HG02763 (cell line): ENCODE measurements at regions not wholly inside any gene's neighbourhood (a gene's known extent, or its start where the extent isn't known, plus 50 kb on each side); places are given as distances from the start of the nearest gene placed in this dataset.
"Not testable (repeated sequence)": the region's sequence is repeated elsewhere in the genome, so short reads cannot be mapped to it uniquely, and the experiment has no call there.

Experiments
- ATAC-seq: cut with Tn5 transposase; IDR thresholded peaks from one replicate; pipeline ENCODE4 v1.9.1; 2021; ENCODE audit warnings: mild to moderate bottlenecking, moderate library complexity; ENCODE audit not compliant: unreplicated experiment

DNA sequence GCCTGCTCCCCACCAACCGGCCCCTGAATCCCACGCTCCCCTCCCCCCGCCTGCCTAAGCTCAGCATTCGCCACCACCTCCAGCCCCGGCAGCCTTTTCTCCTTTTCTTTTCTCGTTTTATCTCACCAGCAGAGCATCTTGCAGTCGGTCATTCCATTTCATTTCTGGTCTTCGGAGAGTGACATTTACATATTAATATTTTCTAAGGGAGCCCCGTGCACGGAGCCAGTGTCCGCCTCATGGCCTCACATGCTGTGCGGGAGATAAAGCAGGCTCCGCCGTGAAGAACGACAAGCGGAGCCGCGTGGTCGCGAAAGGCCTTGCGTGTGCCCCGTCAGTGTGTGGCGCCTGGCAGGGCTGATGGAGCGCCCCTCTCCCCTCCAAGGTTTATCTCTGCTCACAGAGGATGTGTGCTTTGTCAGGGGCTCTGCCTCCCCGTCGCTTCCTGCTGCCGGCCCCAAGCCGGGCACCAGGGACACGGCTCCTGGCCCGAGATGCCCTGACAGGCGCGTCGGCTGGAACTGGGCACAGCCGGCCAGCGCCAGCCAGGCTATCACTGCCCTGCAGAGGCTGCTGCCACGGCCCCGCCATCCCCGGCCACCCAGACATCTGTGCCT lies 95.5 kb upstream of the GSE1 start:
- ATAC-seq = no peak

GRCh38 chr16:85518398-85519049 lies 94.6 kb upstream of the GSE1 start:
- no peak for ATAC-seq

DNA sequence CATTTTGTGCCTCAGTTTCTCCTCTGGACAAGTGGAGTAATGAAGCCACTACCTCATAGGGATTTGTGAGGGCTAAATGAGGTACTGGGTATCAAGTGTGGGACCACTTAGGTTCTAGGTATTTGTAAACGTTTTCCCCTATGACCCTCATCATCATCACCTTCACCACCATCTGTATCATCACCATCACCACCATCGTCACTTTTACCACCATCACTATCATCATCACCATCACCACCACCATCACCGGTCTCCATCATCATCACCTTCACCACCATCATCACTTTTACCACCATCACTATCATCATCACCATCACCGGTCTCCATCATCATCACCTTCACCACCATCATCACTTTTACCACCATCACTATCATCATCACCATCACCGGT lies 94.1 kb upstream of the GSE1 start:
- not testable (repeated sequence) for ATAC-seq

DNA sequence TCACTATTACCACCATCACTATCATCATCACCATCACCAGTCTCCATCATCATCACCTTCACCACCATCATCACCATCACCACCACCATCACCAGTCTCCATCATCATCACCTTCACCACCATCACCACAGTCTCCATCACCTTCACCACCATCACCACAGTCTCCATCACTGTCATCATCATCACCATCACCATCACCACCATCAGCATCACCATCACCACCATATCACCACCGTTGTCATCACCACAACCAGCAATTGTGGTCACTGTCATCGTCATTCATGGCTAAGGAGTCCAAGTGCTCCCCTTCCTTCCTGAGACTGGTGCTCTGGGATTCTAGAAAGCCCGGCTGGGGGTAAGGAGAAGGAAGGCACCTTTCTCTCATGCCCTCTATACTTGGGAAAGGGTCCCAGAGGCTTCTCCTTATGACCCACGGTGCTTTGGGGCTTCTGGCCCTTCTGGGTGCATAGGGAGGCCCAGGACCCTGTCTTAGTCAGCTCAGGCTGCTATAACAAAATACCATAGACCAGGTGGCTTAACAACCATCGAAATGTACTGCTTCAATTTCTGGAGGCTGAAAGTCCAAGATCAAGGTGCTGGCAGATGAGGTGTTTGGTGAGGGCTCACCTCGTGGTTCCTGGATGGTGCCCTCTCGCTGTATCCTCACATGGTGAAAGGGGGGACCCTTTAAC lies 93.4 kb upstream of the GSE1 start:
- ATAC-seq = no peak

DNA sequence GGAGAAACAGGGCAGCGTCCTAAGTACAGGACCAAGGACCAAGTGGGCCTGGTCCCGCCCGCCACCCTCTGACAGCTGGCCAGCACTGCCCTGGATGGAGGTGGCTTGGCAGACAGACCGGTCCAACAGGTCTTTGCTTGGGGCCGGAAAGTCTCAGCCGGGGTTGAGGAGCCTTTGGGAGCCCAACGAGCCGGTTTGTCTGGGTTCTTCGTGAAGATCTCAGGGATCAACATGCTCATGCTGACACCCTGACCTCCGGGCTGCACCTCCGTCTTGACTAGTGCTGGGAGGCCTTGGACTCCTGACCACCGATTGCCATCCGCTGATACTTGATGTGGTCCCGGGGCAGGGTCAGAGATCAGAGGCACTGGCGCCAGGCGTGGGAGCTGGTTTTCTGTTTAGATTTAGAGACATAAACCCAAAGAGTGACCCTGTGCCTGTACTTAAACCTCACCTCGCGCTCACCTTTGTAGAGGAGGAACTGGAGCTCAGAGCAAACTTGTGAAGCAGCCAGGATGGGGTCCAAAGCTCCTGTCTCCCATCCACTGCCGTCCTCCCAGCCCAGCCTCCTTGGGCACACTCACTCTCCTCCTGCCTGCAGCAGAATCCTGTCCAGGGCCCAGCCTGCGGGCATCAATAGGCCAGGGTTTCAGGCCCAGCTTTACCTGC lies 92.1 kb upstream of the GSE1 start:
- no peak for ATAC-seq

DNA sequence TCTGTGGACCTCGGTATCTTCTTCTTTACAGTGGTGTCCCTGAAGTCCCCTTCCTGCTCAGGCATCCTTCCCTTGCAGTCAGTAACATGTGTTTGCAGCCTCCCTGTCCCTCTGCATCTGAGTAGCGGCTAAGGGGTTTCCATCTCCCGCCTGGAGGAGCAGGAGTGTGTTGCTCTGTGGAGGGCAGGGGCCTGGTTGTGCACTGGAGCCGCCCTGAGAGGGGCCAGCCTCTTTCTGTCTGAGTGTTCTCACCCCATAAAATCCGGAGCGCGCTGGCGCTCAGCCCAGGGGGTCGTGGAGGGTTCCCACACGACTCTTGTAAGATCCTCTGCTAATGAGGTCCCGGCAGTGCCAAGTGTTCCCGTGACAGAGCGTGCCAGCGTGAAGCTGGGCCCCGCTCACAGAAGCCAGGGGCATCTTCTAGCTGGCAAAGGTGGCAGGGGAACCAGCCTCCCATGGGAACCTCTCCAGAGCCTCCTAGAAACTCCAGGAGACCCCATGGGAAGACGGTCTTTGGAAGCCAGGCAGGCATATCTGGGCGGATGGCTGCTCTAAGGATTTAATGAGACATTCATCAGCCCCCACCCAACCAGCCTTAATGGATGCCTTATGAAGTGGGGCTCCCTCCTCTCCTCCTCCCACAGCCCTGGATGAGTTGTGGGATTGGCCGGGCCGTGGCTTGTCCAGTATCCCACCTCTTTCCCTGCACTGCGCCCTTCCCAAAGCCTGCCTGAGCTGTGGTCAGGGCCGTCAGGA lies 91.4 kb upstream of the GSE1 start:
- no peak for ATAC-seq

DNA sequence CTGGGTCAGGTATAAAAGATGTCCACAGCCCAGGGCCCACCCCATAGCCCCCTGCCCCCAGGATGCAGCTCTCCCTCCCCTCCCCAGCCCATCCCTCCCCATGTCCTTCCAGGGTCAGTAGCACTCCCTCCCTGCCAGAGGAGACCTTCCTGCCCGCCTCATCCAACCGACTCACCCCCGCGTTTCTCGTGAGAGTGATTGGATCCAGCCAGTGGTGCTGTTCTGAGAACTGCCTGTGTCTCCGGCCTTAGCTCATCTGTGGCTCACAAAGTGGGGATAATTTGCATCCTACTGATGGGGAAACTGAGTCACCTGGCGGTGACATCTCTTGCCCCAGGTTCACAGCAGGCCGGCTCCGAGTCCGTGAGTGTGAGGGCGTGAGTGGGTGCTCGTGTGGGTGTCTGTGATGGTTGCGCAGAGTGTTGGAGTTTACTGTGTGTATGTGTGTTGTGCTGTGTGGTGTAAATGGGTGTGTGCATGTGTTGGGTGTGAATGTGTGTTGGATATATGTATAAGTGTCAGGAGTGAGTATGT lies 90.7 kb upstream of the GSE1 start:
- ATAC-seq = no peak

GRCh38 chr16:85522842-85523601 lies 90.1 kb upstream of the GSE1 start:
- no peak for ATAC-seq

DNA sequence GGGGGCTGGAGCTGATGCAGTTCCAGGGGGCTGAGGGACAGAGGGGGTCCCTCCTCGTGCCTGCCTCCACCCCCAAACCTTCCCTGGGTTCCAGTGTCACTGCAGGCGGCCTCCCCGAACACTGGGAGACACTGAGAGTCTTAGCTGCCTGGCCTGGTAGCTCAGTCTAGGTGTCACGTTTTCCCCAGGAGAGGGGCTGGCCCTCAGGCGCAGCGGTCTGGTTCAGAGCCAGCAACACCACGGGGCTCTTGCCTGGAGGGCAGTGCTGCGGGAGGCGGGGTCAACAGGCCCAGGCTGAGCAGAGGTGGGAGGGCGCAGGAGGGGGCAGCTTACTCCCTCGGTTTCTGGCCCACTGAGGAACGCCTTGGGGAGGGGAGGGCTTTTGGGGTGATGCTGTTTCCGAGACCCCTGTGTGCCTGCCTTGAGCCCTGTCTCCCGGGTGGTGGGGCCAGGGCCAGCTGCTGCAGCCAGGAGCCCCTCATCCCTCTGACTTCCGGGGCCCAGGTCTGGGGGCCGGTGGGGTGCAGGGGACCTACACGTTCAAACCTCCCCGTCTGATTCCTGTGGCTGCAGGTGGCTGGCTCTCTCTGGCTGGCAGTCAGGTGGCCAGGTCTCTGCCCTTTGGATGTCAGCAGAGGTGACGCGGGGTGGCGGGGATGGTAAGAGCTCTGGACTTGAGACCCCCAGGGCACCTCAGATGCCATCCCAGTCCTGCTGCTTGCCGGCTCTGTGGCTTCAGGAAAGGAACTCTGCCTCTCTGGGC lies 89.3 kb upstream of the GSE1 start:
- ATAC-seq = no peak

GRCh38 chr16:85524365-85524629 lies 88.8 kb upstream of the GSE1 start:
- ATAC-seq = no peak

DNA sequence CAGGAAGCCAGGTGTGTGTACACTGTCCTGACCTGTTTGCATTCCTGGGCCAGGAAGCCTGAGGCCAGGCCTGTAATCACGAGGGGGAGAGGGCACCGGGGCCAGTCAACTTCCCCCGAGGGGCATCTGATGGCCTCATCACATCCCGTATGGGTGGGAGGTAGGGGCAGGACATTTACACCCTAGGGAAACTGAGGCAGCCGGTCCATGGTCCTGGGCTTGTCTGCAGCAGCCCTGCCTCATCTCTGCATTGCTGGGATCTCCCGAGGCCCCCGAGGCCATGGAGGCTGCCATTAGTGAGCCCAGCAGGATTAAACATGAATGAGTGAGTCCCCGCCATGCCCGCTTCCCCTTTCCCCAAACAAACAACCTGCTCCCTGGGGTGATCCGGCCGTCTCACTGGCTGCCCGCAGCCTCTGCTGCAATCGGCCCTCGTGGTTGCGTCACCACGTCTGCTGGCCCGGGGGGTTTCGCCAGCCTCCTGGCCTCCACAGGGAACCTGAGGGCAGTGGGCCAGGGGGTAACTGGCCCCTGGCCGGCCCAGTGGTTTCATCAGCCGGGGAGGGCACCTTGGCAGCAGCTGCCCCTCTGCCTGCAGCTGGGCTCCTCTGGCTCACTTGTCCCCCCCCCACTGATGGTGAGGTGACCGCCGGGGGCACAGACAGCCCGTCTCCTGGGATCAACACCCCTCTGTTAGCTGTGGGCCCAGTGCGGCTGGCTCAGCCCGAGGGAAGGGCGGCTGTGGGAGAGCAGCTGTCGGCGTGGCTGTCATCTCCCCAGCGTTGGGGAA lies 88.3 kb upstream of the GSE1 start:
- ATAC-seq = no peak

GRCh38 chr16:85525420-85526184 lies 87.5 kb upstream of the GSE1 start:
- no peak for ATAC-seq

DNA sequence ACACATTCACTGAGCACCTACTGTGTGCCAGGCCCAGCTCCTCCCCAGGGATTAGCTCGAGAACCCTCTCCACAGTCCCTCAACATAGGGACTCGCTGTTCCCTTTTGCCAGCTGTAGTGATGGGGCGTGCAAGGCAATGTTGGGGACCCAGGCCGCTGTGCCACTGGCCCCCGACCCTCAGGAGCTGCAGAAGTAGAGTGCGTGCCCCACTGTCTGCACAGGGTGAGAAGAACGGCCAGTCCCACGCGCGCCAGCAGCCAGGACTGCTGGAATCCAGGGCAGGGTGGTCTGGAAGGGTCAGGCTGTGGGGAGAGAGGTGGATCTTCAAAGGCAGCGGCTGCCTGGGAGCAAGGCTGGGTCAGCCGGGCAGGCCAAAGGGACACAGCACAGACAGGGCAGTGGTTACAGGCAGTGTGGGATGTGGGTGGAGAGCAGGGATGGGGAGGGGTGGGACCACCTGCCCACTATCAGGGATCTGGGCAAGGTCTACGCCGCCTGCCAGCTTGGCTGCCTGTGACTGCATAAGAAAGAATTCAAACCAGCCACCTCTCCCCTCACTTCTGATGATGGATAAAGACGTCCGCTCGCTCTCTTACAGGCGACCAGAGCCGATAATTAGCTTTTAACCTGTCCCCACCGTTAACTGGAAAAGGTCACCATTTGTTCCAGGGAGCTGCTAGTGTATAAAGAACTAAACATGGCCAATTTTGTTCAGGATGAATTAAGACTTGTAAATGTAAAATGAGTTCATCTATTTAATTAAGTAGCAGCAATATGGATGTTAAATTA lies 86.7 kb upstream of the GSE1 start:
- no peak for ATAC-seq

GRCh38 chr16:85527042-85527766 lies 85.9 kb upstream of the GSE1 start:
- ATAC-seq = no peak

DNA sequence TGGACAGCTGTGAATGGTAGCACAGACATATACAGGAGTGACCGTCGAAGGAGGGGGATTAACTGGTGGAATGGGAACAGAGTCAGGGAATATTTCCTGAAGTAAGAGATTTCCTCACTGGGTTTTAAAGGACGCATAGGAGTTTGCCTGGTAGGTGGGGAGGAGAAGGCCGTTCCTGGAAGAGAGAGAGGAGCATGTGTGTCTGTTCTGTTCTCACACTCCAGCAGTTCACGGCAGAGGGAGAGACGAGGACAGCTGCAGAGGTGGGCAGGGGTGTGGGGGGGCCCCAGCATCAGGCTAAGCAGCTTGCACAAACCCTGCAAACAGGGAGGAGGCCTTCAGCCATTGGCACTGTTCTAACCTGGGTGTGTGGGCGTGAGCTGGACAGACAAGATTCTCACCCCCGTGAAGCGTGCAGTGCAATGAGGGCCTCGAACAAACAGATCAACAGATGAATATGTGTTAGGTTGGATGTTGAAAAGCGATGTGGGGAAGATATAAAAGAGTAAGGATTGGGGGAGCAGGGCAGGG lies 85.3 kb upstream of the GSE1 start:
- ATAC-seq = no peak
